Subcutaneous abdominal adipose tissue (tissue), 5 donors: ENCODE measurements at regions not wholly inside any gene's neighbourhood (a gene's known extent, or its start where the extent isn't known, plus 50 kb on each side); places are given as distances from the start of the nearest gene placed in this dataset.
"Not testable (repeated sequence)": the region's sequence is repeated elsewhere in the genome, so short reads cannot be mapped to it uniquely, and the experiment has no call there.

Source experiments
- H3K27ac ChIP-seq: one replicate; pipeline ENCODE4 v1.7.0; 2013; ENCODE audit warnings: low read depth, mild to moderate bottlenecking, inconsistent platforms, low read length, moderate library complexity
- H3K27me3 ChIP-seq, 5 donors: one replicate each; pipeline ENCODE4 v1.7.0; 2013; ENCODE audit warnings: low read length in 5 of 5, inconsistent platforms in 1 of 5; ENCODE audit not compliant: control insufficient read depth in 5 of 5, insufficient read depth in 4 of 5
- H3K36me3 ChIP-seq, 5 donors: one replicate each; pipeline ENCODE4 v1.7.0; 2013; ENCODE audit warnings: low read length in 5 of 5; ENCODE audit not compliant: control insufficient read depth in 5 of 5, insufficient read depth in 5 of 5
- H3K4me1 ChIP-seq, 5 donors: one replicate each; pipeline ENCODE4 v1.7.0; 2013; ENCODE audit warnings: low read length in 5 of 5, mild to moderate bottlenecking in 3 of 5, moderate library complexity in 1 of 5; ENCODE audit not compliant: control insufficient read depth in 5 of 5, insufficient read depth in 5 of 5
- H3K4me3 ChIP-seq, 5 donors: one replicate each; pipeline ENCODE4 v1.7.0; 2013; ENCODE audit warnings: low read length in 5 of 5, low read depth in 1 of 5
- H3K9ac ChIP-seq, 5 donors: one replicate each; pipeline ENCODE4 v1.7.0; 2013; ENCODE audit warnings: low read length in 5 of 5, mild to moderate bottlenecking in 4 of 5, moderate library complexity in 3 of 5
- H3K9me3 ChIP-seq, 5 donors: one replicate each; pipeline ENCODE4 v1.7.0; 2013; ENCODE audit warnings: low read length in 5 of 5; ENCODE audit not compliant: control insufficient read depth in 5 of 5
- donor health status: healthy.
- donor health status: healthy.
- donor health status: healthy.
- donor health status: healthy.
- donor health status: healthy.

DNA sequence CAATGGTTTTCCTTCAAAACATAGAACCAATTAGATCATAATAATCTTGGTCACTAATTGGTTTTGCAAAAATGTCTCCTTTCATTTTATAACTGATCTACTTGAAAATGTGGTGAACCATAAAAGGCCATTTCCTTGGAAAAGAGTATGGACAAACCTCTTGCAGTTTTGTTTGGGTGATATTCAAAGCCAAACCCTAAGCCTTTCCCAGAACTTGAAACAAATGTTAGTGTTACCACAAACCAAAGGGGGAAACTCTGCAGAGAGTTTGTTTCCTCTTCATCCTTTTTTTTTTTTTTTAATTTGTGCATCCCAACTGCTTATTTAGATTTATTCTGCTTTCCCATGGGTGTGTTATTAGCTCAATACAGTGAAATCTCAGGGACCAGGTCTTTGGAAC is 204.4 kb upstream of the ADAMTSL1 start:
- Histone ChIP-seq H3K4me3 (no peak overlapping the region), H3K9ac (no peak overlapping the region), H3K36me3 (no peaks in the 10 kb centered on the region), H3K9me3 (peaks cover 0 to 5% (median 0%) of the 10 kb centered on the region in 5 donors), H3K27ac (no peak overlapping the region), H3K4me1 (peaks cover 0 to 5% (median under 1%) of the 10 kb centered on the region in 5 donors), H3K27me3 (no peaks in the 10 kb centered on the region)

DNA sequence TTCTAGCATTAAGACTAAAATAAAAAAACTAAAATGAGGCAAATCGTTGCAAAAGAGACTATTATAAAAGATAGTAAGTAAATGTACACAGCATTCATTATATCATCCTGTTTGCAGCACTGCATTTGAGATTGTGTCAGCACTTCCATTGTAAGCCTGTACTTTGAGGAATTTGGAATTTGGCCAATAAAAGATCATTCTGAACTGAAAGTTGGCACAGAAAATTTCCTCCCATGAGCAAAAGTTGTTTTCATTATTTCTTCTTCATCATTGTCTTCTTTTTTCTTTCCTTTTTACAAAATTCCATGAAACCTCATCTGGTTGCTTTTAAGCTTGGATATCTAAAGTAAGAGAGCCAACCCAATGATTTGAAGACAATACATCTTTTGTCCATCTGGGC is 199.3 kb upstream of the ADAMTSL1 start:
- Histone ChIP-seq H3K27ac (no peak overlapping the region), H3K9ac (no peak overlapping the region), H3K9me3 (peaks cover 0 to 5% (median 2%) of the 10 kb centered on the region in 5 donors), H3K4me1 (peaks cover 0 to 6% (median 4%) of the 10 kb centered on the region in 5 donors), H3K36me3 (no peaks in the 10 kb centered on the region), H3K4me3 (no peak overlapping the region), H3K27me3 (no peaks in the 10 kb centered on the region)

DNA sequence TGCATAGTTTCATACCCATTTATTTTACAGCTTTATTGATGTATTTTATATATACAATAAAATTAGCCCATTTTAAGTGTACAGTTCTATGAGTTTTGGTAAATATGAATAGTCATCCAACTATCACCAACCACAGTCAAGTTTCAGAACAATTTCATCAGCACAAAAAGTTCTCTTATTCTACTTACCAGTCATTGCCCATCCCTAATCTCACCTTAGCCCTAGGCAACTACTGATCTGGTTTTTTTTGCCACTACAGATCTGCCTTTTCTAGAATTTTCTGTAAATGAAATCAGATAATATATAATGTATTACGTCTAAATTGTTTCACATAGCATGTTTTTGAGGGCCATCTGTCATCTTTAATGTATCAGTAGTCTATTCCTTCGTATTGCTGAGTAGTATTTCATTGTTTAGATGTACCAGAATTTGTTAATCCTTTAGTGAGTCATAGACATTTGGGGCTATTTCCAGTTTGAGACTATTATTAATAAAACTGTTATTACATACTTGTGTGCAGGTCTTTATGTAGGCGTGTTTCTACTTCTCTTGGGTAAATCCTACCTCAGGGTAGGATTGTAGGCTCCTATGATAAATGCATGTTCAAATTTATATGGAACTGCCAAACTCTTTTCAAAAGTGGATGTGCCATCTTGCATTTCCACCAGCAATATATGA is 198.5 kb upstream of the ADAMTSL1 start:
- Histone ChIP-seq H3K27me3 (no peaks in the 10 kb centered on the region), H3K4me1 (peaks cover 0 to 6% (median 4%) of the 10 kb centered on the region in 5 donors), H3K4me3 (no peak overlapping the region), H3K9me3 (peaks cover 0 to 7% (median 2%) of the 10 kb centered on the region in 5 donors), H3K9ac (no peak overlapping the region), H3K27ac (no peak overlapping the region), H3K36me3 (no peaks in the 10 kb centered on the region)

DNA sequence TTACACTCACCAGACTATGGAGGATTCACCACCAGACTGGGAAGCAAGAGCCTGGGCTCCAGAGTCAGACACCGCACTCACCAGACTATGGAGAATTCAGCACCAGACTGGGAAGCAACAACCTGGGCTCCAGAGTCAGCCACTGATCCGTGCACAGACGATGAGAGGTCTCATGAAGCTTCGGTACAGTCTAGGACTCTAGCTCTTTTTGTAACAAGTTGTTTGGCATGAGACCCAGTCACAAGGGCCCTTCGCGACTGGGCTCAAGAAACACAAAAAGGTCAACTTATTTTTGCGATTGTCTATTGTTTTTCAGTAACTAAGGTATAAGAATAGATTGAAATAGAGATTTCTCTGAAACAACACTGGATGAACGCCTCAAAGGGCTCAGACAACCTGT is 192.7 kb upstream of the ADAMTSL1 start:
- peaks cover 0 to 7% (median 0%) of the 10 kb centered on the region in 5 donors for H3K9me3 ChIP-seq

DNA sequence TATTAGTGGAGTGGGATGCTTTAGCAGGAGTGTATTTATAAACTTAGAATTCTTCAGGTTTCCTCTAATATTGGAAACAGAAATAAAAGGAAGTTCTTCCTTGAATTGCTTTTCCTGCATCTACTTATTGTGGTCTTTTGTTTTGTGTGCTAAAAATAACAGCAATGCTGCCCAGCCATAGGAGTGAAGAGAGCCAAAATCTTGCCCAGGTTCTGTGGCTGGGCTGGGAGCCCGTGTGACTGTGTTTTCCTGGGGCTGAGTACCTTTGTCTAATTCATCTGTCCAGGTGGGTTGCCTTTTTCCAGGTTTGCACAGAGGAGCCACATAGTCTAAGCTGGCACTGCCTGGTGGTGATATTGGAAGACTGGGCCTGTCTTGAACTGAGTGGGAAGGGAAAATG is 179.7 kb upstream of the ADAMTSL1 start:
- Histone ChIP-seq H3K36me3 (no peaks in the 10 kb centered on the region), H3K9me3 (no peaks in the 10 kb centered on the region), H3K4me3 (no peak overlapping the region), H3K27ac (no peak overlapping the region), H3K27me3 (no peaks in the 10 kb centered on the region), H3K9ac (no peak overlapping the region), H3K4me1 (peaks cover 0 to 11% (median 4%) of the 10 kb centered on the region in 5 donors)

More for the DNA sequence above, 192.7 kb upstream of the ADAMTSL1 start:
- Histone ChIP-seq H3K9ac (no peak overlapping the region), H3K36me3 (no peaks in the 10 kb centered on the region), H3K27me3 (no peaks in the 10 kb centered on the region), H3K4me1 (no peaks in the 10 kb centered on the region), H3K27ac (no peak overlapping the region), H3K4me3 (no peak overlapping the region)

DNA sequence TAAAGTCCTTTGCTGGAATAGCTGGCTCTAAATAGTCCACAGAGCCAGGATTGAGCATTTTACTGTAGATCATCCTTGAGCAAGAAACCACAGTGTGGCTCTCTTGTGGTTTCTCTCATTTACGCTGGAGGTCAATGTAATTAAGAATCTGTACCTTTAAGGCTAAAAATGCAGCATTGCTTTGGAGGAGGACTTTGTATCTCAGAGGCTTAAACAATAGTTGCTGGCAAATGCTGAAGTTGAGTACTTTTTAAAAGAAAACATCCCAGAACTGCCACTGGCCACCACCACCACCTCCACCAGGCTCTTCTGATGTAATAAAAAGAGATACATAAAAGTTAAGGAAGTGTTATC is 177.3 kb upstream of the ADAMTSL1 start:
- Histone ChIP-seq H3K27ac (no peak overlapping the region), H3K27me3 (no peaks in the 10 kb centered on the region), H3K4me1 (peaks cover 0 to 11% (median 4%) of the 10 kb centered on the region in 5 donors), H3K36me3 (no peaks in the 10 kb centered on the region), H3K4me3 (peak overlapping the region in 1 of 5 donors; percentile 14), H3K9me3 (no peaks in the 10 kb centered on the region), H3K9ac (peak overlapping the region in 1 of 5 donors; percentile 42)

DNA sequence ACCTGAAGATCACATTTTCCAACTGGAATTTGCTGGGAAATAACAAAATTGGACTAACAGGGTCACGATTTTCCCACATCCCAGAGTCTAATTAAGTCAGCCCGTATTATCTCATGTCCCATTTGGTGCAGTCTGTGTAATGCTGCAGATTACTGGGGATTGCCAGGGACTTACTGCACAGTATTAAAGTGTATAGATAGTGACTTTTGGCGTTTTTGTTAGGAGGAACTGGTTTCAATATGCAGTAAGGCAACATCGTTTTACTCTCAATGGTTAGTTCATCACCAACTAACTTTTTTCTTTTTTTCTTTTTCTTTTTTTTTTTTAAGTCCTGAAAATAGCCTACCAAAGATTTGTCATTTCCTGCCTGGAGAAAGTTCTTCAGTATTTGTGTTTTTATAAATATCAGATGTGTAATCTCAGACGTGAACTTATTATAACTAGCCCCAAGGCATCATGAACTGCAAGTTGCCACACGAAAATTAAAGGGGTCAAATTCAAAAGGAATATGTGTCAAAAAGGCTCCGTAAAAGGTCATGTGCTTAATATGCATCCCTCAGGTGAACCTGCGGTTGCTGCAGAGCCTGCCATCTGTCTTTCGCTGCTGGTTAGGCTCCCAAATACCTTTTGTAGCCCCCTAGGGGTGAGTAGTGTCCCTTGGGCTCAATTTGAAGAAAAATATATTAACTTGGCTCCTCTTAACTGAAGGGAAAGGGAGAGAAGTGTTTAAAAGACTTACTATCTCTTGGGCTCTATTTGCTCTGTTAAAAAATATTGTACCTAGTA is 176.7 kb upstream of the ADAMTSL1 start:
- no peak overlapping the region for H3K27ac ChIP-seq
- no peaks in the 10 kb centered on the region for H3K36me3 ChIP-seq
- peak overlapping the region in 2 of 5 donors; percentile 14 to 35 for H3K4me3 ChIP-seq
- no peaks in the 10 kb centered on the region for H3K9me3 ChIP-seq
- peak overlapping the region in 1 of 5 donors; percentile 42 for H3K9ac ChIP-seq
- peaks cover 0 to 11% (median 4%) of the 10 kb centered on the region in 5 donors for H3K4me1 ChIP-seq
- H3K27me3 ChIP-seq = no peaks in the 10 kb centered on the region

DNA sequence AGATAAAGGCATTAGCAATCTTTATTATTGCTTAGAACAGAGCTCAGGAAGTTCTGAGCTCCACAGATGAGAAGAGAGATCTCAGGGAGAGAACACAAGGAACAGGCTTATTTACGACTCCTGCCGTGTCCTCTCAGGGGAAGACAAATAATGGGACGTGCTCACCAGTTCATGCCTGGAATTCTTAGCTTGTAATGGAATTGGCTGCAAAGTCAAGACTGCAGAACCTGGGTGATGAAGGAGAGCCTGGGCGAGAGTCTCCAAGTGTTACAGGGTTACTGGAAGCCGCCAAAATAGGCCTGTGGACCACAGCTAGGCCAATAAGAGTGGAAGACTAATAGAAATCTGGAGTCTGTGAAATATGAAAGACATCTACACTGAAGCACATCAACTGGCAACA is 174.5 kb upstream of the ADAMTSL1 start:
- no peak overlapping the region for H3K9ac ChIP-seq
- H3K4me1 ChIP-seq = peaks cover 0 to 10% (median 4%) of the 10 kb centered on the region in 5 donors
- H3K36me3 ChIP-seq = no peaks in the 10 kb centered on the region
- no peaks in the 10 kb centered on the region for H3K27me3 ChIP-seq
- no peaks in the 10 kb centered on the region for H3K9me3 ChIP-seq
- no peak overlapping the region for H3K27ac ChIP-seq
- H3K4me3 ChIP-seq = no peak overlapping the region

DNA sequence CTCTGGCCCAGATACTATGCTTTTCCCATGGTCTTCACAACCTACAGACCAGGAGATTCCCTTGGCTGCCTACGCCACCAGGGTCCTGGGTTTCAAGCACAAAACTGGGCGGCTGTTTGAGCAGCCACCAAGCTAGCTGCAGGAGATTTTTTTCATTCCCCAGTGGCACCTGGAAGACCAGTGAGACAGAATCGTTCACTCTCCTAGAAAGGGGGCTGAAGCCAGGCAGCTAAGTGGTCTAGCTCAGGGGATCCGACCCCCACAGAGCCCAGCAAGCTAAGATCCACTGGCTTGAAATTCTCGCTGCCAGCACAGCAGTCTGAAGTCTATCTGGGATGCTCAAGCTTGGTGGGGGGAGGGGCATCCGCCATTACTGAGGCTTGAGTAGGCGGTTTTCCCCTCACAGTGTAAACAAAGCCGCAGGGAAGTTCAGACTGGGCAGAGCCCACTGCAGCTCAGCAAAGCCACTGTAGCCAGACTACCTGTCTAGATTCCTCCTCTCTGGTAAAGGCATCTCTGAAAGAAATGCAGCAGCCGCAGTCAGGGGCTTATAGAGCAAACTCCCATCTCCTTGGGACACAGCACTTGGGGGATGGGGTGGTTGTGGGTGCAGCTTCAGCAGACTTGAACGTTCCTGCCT is 168.7 kb upstream of the ADAMTSL1 start:
- not testable (repeated sequence) for H3K4me3 ChIP-seq, H3K36me3 ChIP-seq, H3K9ac ChIP-seq, H3K4me1 ChIP-seq, H3K9me3 ChIP-seq, H3K27me3 ChIP-seq, H3K27ac ChIP-seq

DNA sequence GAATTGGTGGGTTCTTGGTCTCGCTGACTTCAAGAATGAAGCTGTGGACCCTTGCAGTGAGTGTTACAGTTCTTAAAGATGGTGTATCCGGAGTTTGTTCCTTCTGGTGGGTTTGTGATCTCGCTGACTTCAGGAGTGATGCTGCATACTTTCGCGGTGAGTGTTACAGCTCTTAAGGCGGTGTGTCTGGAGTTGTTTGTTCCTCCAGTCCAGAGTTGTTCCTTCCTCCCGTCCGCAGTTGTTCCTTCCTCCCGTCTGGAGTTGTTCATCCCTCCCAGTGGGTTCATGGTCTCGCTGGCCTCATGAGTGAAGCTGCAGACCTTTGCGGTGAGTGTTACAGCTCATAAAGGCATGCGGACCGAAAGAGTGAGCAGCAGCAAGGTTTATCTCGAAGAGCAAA is 159.6 kb upstream of the ADAMTSL1 start:
- H3K4me1 ChIP-seq = no peaks in the 10 kb centered on the region
- H3K4me3 ChIP-seq = no peak overlapping the region
- H3K9me3 ChIP-seq = no peaks in the 10 kb centered on the region
- no peaks in the 10 kb centered on the region for H3K36me3 ChIP-seq
- H3K27ac ChIP-seq = no peak overlapping the region
- H3K9ac ChIP-seq = no peak overlapping the region
- H3K27me3 ChIP-seq = no peaks in the 10 kb centered on the region
